Kidney (tissue), 13 donors: ENCODE measurements at regions not wholly inside any gene's neighbourhood (a gene's known extent, or its start where the extent isn't known, plus 50 kb on each side); places are given as distances from the start of the nearest gene placed in this dataset.
A peak's percentile ranks its signal among the peaks of the same experiment; 100 is the strongest.

Experiments
- DNase-seq, 5 donors: peaks; one replicate each; pipeline ENCODE4 v3.0.0-alpha.2; 2013 to 2020
- FAIRE-seq: peaks from 2 replicates; lab custom pipeline; 2012; peaks lifted over from hg19 to GRCh38; lab: Jason Lieb, UNC
- H3K27ac ChIP-seq, 2 donors: one replicate each; pipeline ENCODE4 v1.7.0; 2013; ENCODE audit warnings: low read depth in 2 of 2, low read length in 2 of 2, inconsistent platforms in 1 of 2
- H3K27me3 ChIP-seq: one replicate; pipeline ENCODE4 v1.7.1; 2013; ENCODE audit warnings: low read length, inconsistent platforms; ENCODE audit not compliant: control insufficient read depth, insufficient read depth
- H3K36me3 ChIP-seq, 3 donors: one replicate each; pipeline versions ENCODE4 v1.7.0 to v1.7.1; 2013; ENCODE audit warnings: low read length in 3 of 3, control low read depth in 1 of 3, inconsistent platforms in 1 of 3; ENCODE audit not compliant: insufficient read depth in 3 of 3, control insufficient read depth in 2 of 3
- H3K4me1 ChIP-seq, 3 donors: one replicate each; pipeline versions ENCODE4 v1.7.0 to v1.7.1; 2013; ENCODE audit warnings: low read length in 3 of 3, inconsistent platforms in 1 of 3, low read depth in 1 of 3; ENCODE audit not compliant: control insufficient read depth in 2 of 3, insufficient read depth in 2 of 3
- H3K4me3 ChIP-seq, 3 donors: one replicate each; pipeline versions ENCODE4 v1.7.0 to v1.8.1; 2013; ENCODE audit warnings: low read length in 3 of 3, control low read depth in 1 of 3, inconsistent platforms in 1 of 3
- H3K9ac ChIP-seq, 3 donors: one replicate each; pipeline versions ENCODE4 v1.7.0 to v1.7.1; 2013; ENCODE audit warnings: low read length in 3 of 3, control low read depth in 1 of 3, inconsistent platforms in 1 of 3
- H3K9me3 ChIP-seq, 3 donors: one replicate each; pipeline versions ENCODE4 v1.7.0 to v1.7.1; 2013; ENCODE audit warnings: low read length in 3 of 3, control low read depth in 1 of 3, inconsistent platforms in 1 of 3; ENCODE audit not compliant: control insufficient read depth in 2 of 3, insufficient read depth in 1 of 3
- intact Hi-C: fragments of 100-400 bp; cut with DNase I; formaldehyde crosslinking; loops from one replicate; pipeline ENCODE4 v1.11.1; 2022
- TF ChIP-seq, protein P1 (sequence below): IDR thresholded peaks from 3 replicates; pipeline ENCODE4 v1.5.1; 2012; ENCODE audit warnings: mild to moderate bottlenecking, moderate library complexity, borderline replicate concordance; ENCODE audit not compliant: insufficient read depth; ENCODE audit errors: extremely low read depth
- donor health status: control.
- donor health status: control.
- donor health status: control.
- donor health status: control.
- donor health status: control.
- donor health status: DM: yes; HTN: yes; CAD: no.
- donor health status: Normal renal cell carcinoma (clear cell type).

DNA sequence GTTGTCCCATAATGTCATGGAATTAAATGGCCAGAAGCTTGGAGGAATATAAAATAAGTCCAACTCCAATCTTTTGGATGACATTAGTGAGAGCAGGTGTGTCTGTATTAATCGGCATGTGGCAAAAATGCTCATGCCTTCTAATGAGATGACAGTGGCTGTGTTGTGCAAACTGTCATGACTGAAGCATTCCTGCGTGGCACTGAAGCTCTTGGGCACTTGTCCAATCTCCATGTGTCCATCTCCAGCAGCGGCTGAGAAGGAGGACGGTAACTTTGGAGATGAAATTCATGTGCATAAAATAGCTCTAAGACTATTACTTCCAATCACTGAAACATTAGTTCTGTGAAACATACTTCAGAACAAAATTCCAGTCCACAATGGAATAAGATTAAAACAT is 697.5 kb upstream of the GRAMD2B start:
- FAIRE-seq (no peak), DNase-seq (no peak)
- Histone ChIP-seq H3K36me3 (no peaks in the 10 kb centered on the region), H3K9ac (no peak overlapping the region), H3K4me1 (no peaks in the 10 kb centered on the region), H3K27me3 (no peaks in the 10 kb centered on the region), H3K27ac (no peak overlapping the region), H3K9me3 (peaks cover 0 to 3% (median 0%) of the 10 kb centered on the region in 3 donors), H3K4me3 (no peak overlapping the region)
- intact Hi-C loops, result no loop called here
- TF ChIP-seq, protein P1, sequence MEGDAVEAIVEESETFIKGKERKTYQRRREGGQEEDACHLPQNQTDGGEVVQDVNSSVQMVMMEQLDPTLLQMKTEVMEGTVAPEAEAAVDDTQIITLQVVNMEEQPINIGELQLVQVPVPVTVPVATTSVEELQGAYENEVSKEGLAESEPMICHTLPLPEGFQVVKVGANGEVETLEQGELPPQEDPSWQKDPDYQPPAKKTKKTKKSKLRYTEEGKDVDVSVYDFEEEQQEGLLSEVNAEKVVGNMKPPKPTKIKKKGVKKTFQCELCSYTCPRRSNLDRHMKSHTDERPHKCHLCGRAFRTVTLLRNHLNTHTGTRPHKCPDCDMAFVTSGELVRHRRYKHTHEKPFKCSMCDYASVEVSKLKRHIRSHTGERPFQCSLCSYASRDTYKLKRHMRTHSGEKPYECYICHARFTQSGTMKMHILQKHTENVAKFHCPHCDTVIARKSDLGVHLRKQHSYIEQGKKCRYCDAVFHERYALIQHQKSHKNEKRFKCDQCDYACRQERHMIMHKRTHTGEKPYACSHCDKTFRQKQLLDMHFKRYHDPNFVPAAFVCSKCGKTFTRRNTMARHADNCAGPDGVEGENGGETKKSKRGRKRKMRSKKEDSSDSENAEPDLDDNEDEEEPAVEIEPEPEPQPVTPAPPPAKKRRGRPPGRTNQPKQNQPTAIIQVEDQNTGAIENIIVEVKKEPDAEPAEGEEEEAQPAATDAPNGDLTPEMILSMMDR, result no peak

- intact Hi-C loops, result no loop called here
- no peak overlapping the region for H3K27ac ChIP-seq
- DNase-seq (no peak), FAIRE-seq (no peak)
- TF ChIP-seq, protein P1, result no peak
- H3K4me3 ChIP-seq, result no peak overlapping the region
- H3K4me1 ChIP-seq, result no peaks in the 10 kb centered on the region
- H3K9me3 ChIP-seq, result no peaks in the 10 kb centered on the region
- no peaks in the 10 kb centered on the region for H3K27me3 ChIP-seq
- H3K36me3 ChIP-seq, result no peaks in the 10 kb centered on the region
- no peak overlapping the region for H3K9ac ChIP-seq
These were observed 679.3 kb upstream of the GRAMD2B start for GRCh38 chr5:125743939-125744338.

GRCh38 chr5:125746917-125747316 is 676.3 kb upstream of the GRAMD2B start:
- Histone ChIP-seq H3K27me3 (no peaks in the 10 kb centered on the region), H3K36me3 (no peaks in the 10 kb centered on the region), H3K27ac (no peak overlapping the region), H3K4me1 (no peaks in the 10 kb centered on the region), H3K9ac (no peak overlapping the region), H3K9me3 (no peaks in the 10 kb centered on the region), H3K4me3 (no peak overlapping the region)
- TF ChIP-seq, protein P1, result no peak
- no peak for FAIRE-seq
- intact Hi-C loops, result no loop called here
- peak in 2 of 5 donors; percentile 3 to 7 for DNase-seq
